NCI-H1105 treated with DMSO at 0.1 percent for 48 hours (cell line): ENCODE measurements at regions not wholly inside any gene's neighbourhood (a gene's known extent, or its start where the extent isn't known, plus 50 kb on each side); places are given as distances from the start of the nearest gene placed in this dataset.
A peak's percentile ranks its signal among the peaks of the same experiment; 100 is the strongest.
"Not testable (repeated sequence)": the region's sequence is repeated elsewhere in the genome, so short reads cannot be mapped to it uniquely, and the experiment has no call there.

Experiments
- DNase-seq: peaks from one replicate; lab custom pipeline; 2025; lab: John Stamatoyannopoulos, UW

DNA sequence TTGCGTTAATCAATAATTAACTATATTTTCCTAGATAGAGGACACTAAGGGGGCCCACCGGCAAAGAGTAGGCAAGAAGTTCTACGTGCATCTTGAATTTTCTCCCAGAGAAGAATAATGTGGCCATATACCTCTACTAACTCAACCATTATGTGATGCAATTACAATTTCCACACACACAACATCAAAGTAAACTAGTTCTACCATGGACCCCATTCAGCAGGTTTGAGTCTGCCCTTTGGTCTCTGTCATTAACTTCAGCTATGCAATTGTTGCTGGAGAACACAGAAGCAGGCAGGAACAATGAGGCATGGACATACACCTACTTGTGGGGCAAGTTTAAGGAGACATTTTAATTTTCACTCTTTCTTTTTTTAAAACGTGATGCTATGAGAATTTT, 705.9 kb downstream of the PDCD6IP start:
- no peak for DNase-seq

DNA sequence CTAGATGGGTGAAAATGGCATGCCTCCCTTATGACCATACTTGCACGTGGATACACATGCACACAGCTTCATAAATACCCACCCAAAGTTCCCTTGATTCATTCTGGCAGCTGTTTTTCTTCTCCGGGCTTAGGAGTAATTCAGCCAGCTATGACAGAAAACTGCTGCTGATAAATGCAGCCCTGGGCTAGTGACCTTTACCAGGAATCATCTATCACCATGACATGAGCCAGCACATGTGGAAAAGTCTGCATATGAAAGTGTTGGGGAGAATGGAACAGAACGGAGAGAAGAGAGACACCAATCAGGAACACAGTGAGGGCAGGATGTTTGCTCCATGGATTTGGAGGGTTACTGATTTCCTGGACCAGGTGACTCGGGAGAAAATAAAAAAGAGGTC, 706.3 kb downstream of the PDCD6IP start:
- DNase-seq, result no peak

DNA sequence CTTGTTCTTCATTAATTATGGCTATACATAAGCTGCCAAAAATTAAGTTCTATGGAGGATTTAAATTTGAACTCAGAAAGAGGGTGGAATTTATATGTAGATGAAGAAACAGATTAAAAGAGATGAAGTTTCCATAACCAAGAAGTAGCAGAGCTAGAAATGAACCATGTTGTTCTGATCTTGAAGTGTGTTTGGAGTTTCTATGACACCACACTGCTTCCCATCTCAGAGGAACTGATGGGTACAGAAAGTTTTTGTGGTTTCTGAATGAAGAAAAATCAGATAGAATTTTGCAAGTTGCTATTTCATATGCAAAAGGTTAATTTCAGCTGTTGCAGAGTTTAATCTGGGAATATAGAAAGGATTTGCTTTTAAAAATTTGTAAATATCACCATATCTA, 710.3 kb downstream of the PDCD6IP start:
- no peak for DNase-seq

DNA sequence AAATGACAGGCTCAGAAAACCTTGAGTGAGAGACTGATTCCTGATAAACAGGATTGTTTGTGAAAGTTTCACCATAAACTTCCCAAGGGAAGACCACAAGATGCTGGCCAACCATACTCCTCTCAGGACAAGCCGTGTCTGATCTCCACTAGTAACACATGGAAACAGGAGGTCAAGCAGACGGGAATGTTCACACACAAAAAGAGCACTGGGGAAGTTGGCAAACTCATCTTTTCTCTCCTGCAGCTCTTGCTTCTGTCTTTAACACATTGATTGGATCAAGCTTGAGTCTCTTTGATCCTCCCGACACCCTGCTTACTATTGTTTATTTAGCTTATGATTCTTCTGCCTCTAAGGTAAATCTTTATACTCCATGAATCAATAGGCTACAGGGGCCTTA, 713.5 kb downstream of the PDCD6IP start:
- no peak for DNase-seq

DNA sequence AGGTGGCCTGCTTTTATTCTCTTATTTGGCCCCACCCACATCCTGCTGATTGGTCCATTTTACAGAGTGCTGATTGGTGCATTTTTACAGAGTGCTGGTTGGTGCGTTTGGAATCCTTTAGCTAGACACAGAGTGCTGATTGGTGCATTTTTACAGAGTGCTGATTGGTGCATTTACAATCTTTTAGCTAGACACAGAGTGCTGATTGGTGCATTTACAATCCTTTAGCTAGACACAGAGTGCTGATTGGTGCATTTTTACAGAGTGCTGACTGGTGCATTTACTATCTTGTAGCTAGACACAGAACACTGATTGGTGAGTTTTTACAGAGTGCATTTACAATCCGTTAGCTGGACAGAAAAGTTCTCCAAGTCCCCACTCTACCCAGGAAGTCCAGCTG, 720.6 kb downstream of the PDCD6IP start:
- not testable (repeated sequence) for DNase-seq

DNA sequence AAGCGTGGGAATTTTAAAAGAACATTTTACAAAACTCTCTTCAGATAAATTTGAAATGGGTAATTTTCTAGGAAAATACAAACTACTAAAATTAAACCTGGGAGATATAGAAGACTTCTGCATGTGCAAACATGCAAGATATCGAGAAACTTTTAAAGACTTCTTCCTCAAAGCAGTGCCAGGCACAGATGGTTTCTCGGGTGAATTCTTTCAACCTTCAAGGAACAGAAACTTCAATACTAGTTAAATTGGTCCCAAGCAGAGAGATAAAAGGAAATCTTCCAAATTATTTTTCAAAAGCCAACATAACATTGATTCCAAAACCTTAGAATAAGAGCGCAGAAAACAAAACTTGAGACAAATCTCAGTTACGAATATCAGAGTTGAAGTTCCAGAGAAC, 732.7 kb downstream of the PDCD6IP start:
- DNase-seq, result no peak

DNA sequence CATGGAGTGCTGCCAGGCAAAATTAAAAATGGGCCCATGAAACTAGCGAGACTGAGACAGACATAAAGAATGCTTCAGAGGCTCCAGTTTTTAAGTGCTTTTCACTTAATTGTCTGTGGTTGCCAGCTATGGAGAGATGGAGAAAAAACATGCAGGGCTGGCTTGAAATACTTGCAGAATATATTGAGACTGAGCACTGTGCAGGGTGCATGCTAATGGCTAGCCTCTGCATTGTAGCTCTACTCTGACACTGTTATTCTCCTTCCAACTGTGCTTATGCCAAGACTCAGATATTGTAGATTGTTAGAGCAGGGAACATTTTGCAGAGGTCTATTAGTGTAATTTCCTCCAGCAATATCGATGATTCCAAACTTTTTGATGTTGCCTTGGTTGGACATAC, 735.0 kb downstream of the PDCD6IP start:
- DNase-seq, result peak; percentile 38

DNA sequence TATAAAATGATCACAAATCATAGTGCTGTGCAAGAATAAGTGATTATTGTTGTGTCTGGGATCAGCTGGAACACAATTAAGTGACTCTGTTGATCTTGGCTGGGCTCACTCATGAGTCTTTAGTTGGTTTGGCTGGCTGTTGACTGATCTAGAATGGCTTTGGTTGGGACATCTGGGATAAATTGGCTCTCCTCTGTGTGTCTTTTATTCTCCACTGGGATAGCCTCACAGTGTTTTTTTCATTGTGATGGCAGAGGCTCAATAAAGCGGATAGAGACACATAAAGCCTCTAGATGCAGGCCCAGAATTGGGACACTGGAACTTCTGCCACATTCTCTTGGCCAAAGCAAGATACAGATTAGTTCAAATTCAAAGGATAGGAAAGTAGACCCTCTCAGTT, 735.6 kb downstream of the PDCD6IP start:
- DNase-seq, result no peak

DNA sequence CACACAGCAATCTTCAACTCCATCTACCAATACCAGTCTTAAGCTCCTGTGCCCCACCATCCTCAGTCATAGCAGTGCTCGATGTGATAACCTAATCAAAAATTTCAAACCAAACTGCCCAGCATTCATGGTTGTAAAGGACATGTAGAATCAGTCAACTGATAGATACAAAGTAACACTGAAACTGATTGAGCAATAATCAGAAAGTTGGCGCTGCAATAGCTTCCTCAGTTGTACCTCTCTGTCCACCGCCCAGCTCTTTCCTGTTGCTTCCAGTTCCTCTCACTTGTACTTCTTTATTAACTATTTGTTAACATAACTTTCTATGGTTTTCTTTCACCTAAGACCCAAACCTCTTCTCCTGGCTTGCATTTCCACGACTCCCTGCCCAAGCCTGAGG, 745.7 kb downstream of the PDCD6IP start:
- no peak for DNase-seq

DNA sequence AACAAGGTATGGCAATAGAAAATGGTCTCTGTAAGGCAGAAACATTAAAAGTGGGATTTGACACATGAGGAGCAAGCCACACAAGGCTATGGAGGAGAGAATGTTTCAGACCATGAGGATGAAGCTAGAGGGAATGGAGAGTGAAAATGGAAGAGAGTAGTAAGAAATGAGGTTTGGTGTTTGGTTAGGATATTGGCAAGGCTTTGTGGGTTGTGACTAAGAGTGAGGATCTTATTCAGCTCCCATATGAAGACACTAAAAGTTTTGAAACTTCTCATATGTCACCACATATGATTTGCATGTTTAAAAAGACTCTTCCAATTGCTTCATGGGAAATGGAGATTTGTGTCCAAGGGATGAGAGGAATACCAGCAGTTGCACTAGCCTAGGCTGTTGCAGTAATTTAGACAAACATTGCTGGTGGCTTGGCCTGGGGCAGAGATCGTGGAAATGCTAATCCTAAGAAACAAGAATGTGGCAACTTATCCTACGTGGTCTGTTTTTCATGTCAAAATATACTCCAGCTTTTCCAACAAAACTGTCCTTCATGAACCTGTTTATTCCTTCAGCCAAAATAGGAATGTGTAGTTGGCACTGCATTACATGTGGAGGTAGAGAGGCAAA, 749.0 kb downstream of the PDCD6IP start:
- DNase-seq, result no peak

DNA sequence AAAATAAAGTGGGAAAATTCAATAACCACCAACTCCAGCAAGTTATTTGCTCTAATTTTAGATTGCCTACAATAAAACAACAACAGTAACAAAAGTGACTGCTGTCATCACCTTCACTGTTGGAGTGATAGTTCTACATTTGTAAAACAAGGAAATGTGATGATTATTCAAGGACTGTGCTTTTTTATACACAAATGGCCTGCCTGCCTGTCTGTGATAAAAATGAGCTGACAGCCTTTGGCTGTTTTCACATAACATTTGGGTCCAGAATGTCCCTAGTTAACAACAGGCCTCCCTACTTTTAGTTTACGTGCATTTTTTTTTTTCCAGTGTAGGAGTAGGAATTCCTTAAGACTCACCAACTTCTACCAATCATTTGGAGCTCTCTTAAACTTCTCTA, 768.8 kb downstream of the PDCD6IP start:
- no peak for DNase-seq

DNA sequence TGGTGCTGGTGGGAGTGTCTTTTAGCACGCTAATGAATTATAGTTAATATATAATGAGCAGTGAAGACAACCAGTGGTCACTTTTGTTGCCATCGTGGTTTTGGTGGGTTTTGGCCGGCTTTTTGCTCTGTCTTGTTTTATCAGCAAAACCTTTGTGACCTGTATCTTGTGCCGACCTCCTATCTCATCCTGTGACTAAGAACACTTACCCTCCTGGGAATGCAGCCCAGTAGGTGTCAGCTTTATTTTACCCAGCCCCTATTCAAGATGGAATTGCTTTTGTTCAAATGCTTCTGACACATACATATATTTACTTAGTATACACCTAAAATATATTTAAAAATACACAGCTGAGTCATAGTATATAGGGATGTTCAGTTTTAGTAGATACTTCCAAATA, 770.3 kb downstream of the PDCD6IP start:
- DNase-seq, result no peak

DNA sequence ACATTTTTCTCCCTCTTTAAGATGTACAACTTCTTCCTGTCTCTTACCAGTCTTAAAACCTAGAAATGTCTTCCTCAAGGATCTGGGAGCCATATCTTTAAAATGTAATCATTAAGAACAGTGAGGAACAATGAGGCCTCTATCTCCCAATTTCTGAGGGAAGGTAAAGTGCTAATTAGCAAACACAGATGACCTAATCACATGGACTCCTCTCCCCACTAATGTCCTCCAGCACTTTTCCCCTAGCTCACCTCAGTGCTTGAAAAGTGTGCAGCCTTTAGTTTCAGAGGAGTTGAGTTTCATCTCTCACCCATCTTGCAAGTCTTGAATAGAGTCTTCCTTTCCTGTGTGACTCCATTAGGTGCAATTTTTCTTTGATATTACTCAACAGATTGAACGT, 771.0 kb downstream of the PDCD6IP start:
- no peak for DNase-seq

DNA sequence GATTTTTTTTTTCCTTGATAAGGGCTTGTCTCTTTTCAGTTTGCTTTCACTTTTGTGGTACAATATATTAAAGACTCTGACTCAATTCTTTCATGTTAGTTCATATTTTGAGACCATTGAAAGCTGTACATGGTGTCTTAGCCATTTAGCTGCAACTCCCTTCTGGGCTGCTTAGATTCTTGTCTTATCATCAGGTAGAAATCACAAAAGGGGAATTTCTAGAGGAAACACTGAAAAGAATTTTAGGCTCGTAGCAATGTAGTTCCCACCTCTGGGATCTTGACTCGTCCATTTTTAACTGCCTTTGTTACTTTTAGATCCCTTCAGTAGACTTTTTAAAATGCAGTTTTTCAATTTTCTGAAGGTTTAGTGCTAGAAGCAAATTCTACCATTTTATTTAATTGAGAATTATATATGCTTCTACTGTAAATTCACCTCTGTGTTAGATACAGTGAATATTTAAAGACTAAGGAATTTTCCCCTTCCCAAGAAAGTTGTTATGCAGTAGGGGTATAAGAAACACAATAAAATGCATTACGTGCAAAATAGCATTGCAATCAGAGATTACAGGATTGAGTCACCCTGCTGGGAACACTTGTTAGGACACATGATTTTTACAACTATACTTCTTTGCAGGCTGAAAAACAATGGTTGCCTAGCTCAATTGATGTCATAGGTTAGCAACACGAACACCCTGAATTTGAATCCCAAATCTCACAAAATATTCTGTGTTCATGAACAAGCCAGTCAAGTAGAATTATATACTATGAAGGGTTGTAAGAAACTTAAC, 772.7 kb downstream of the PDCD6IP start:
- no peak for DNase-seq

DNA sequence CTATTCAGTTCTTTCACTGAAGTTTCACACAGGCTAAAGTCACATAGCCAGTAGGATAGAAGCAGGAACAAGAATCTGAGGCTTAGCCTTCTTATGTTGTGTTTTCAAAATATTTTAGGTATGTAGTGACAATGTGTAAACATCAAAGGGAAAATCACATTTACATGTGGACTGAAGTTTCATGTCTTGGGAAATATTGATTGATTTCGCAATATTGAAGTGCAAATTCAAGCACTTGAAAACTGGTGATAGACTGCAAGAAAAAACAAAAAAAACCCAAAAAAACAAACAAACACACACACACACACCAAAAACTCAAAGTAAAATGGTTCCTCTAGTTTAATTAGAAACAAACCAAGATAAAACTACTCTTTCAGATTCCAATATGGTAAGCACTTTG, 773.3 kb downstream of the PDCD6IP start:
- DNase-seq, result no peak

DNA sequence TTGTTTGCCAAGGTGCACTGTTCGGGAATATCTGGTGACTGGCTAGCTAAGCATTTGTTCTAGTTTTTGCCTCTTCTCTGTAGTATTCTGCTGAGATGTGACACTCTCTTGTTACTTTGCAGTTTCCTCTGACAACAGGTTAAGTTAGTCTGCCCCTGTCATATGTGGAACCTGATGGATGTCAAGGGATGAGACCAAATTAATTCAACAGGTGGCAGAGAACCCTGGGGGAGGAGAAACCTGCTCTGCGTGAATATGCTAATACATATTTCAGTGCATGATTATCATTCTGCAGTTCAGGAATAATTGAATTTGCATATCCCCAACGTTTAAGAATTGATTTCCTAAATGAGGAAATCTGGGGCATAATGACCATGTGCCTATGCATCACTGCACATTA, 777.3 kb downstream of the PDCD6IP start:
- no peak for DNase-seq

DNA sequence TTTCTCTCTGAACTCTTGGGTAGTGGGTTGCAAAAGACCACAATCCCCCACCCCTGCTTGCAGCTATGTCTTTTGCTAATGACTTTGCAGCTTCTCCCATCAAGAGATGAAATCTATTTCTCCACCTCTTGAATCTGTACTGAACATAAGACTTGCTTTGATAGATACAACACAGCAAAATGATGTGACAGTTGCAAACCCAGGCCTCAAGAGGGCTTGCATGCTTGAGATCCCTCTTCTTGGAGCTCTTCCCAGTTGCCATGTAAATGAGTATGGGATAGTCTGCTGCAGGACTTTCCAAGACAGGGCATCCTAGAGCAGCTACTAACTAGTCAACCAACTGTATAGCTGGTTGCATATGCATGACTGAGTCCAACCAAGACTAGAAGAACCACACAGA, 783.6 kb downstream of the PDCD6IP start:
- no peak for DNase-seq

DNA sequence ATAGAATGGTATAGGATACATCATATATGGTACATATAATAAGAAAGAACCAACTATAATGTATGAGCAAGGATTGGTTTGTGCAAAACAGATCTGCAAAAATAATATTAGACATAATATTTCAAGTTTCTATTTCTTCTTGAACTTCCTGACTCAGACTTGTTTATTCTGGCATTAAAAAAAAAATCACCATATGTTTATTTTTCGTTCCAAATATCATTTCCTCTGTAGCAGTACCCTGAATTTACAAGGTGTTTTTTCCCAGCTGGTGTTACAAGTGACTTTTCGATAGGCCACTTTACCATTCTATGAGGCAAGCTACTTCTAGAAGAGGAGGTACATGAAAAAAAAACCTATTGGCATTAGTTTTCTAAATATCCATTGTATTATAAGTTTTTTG, 785.0 kb downstream of the PDCD6IP start:
- DNase-seq, result no peak

DNA sequence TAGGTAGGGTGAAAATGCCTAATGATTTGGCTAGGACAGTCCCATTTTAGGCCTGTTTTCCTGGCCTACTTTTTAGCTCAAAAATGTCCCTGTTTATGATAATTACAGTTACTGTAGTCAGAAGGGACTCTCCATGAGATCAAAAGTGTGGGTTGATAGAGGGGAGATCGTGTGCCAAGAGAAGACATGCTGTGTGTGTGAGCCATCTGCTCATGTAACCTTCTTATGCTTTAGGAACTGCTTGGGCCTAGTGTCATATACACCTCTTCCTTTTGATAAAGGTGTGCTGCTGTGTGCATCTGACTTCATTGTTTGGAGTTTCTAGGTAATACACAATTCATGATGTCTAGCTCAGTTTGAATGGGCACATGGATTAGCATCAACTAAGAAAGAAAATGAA, 786.5 kb downstream of the PDCD6IP start:
- DNase-seq, result no peak

DNA sequence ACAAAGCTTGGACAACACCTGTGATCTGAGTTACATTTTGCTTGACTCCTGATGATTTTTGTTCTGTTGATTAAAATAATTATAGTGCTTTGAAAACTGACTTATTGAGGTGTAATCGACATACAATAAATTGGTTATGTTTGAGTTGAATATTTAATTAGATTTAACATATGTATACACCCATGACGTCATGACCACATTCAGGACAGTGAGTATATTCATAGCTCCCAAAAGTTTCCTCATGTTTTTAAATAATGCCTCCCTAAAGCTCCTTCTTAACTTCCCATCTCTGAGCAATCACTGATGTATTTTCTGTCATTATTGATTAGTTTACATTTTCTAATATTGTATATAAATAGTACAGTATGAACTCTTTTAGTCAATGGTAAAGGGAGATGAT, 801.2 kb downstream of the PDCD6IP start:
- no peak for DNase-seq

DNA sequence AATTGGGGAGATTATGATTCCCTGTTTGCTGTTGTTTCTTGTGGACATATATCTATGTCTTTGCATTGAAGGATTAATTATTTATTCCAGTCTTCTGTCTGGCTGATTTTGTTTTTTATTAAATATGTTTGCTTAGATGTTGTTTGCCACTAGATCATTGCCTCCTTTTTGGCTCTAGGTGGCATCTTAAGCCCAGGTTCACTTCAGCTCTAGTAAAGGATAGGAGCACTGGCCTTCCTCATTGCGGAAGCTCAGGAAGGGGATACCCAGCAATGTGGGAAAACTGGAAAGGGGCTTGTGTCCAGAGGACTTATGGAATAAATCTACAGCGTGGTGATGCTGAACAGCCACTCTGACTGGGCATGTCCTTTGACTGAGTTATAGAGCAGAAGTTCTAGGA, 821.6 kb downstream of the PDCD6IP start:
- DNase-seq, result no peak

DNA sequence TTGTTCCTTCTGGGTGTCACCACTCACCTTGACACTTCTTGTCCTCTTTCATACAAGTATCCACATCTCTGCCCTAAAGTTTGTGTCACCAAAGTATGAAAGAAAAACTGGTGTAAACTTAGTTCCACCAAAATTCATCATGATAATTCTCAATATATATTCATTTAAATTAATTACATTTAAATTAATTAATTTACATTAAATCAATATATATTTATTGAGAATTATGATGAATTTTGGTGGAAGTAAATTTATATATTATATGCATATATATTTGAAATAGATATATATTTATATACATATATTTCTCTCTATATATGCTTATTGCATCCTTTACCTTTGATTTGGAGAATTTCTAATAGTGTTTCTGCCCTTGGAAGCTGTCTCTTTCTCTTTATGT, 828.3 kb downstream of the PDCD6IP start:
- DNase-seq, result no peak

DNA sequence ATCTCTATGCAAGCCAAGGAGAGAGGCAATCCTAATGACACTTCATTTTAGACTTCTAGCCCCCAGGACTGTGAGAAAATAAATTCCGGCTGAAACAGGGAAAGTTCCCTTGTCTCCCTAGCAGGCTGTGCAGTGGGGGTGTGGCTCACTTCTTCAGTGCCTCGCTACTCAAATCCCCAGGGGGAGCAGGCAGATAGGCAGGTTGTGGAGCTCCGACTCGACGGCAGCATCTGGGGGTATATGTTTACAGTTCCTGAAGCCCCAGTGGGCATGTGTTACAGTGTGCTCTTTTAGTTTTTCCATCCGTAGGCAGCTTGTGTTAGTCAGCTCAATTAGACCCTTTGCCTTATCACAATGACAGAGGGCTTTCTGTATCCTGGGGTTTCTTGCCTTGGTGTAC, 836.5 kb downstream of the PDCD6IP start:
- no peak for DNase-seq

DNA sequence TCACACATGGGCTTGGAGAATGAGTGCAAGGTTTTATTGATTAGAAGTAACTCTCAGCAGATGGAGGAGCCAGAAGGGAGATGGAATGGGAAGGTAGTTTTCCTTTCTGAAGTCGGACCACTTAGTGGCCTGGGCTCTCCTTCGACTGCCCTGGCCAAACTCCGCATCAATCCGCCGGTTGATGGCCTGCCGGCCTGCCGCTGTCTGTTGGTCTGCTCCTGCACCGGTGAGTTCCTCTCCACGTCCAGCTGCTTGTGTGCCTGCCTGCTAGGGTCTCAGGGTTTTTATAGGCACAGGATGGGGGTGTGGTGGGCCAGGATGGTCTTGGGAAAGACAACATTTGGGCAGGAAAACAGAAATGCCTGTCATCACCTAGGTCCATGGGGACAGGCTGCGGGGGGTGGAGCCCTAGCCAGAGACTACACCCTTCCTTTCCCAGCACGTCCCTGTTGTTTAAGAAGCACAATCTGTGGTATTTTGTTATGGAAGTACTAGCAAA, 837.0 kb downstream of the PDCD6IP start:
- no peak for DNase-seq
